Adrenal gland (tissue), 9 donors: ENCODE measurements at regions not wholly inside any gene's neighbourhood (a gene's known extent, or its start where the extent isn't known, plus 50 kb on each side); places are given as distances from the start of the nearest gene placed in this dataset.

ENCODE experiments used
- DNase-seq, 7 donors: peaks; one replicate each; pipeline ENCODE4 v3.0.0-alpha.2; 2019 to 2020
- H3K27ac ChIP-seq, 5 donors: fragments of 200-600 bp; sonication (generic) in 4 of 5; 1 replicate in 3 of 5; 2 replicates in 2 of 5; pipeline versions ENCODE4 v1.5.1 to v1.8.0; 2016 to 2020; ENCODE audit warnings: mild to moderate bottlenecking in 1 of 5
- H3K27me3 ChIP-seq: fragments of 200-600 bp; 2 replicates; pipeline ENCODE4 v1.8.0; 2021
- H3K36me3 ChIP-seq, 2 donors: fragments of 200-600 bp; replicated peaks in 1 of 2; 1 replicate in 1 of 2; 2 replicates in 1 of 2; pipeline versions ENCODE4 v1.5.1 to v1.8.0; 2018 to 2022
- H3K4me1 ChIP-seq, 2 donors: fragments of 200-600 bp; replicated peaks in 1 of 2; 1 replicate in 1 of 2; 2 replicates in 1 of 2; pipeline versions ENCODE4 v1.5.1 to v1.8.0; 2018 to 2021
- H3K4me3 ChIP-seq, 4 donors: fragments of 200-600 bp; sonication (generic) in 3 of 4; one replicate each; pipeline ENCODE4 v1.5.1; 2016 to 2018
- H3K9me3 ChIP-seq, 3 donors: fragments of 200-600 bp; sonication (generic) in 1 of 3; replicated peaks in 1 of 3; 1 replicate in 2 of 3; 2 replicates in 1 of 3; pipeline versions ENCODE4 v1.5.1 to v1.8.0; 2016 to 2021
- POLR2A ChIP-seq, 2 donors: fragments of 450-650 bp; IDR thresholded peaks; one replicate each; pipeline ENCODE4 v1.6.1; 2017; ENCODE audit warnings: antibody characterized with exemption in 2 of 2, mild to moderate bottlenecking in 2 of 2, moderate library complexity in 1 of 2
- WGBS, 4 donors: extraction: QIAGEN DNeasy Blood & Tissue Kit in 2 of 4; methylation state at CpG; one replicate each; pipeline versions ENCODE4 v1.1.5 to v1.1.7; 2013 to 2017; 5-methylcytosine and 5-hydroxymethylcytosine counted together
- intact Hi-C, 2 donors: fragments of 100-400 bp; cut with DNase I; formaldehyde crosslinking; loops; one replicate each; pipeline versions ENCODE4 v1.14.1 to v1.15.0; 2022 to 2023
- TF ChIP-seq, protein P1 (sequence below), 6 experiments: fragments of 450-650 bp in 4 of 6; fragments of 200-600 bp in 2 of 6; sonication (generic) in 1 of 6; IDR thresholded peaks; 1 replicate in 5 of 6; 2 replicates in 1 of 6; pipeline versions ENCODE4 v1.5.1 to v1.8.0; 2016 to 2021; ENCODE audit warnings: antibody characterized with exemption in 6 of 6, mild to moderate bottlenecking in 2 of 6, moderate library complexity in 1 of 6
- donor health status: healthy with polysubstance abuse.
- donor health status: Bipolar disorder and iron deficiency.
- donor health status: DM: yes; HTN: yes; CAD: no.
- donor health status: DM: no; HTN: no; CAD: no.
- donor health status: DM: no; HTN: no; CAD: no.

DNA sequence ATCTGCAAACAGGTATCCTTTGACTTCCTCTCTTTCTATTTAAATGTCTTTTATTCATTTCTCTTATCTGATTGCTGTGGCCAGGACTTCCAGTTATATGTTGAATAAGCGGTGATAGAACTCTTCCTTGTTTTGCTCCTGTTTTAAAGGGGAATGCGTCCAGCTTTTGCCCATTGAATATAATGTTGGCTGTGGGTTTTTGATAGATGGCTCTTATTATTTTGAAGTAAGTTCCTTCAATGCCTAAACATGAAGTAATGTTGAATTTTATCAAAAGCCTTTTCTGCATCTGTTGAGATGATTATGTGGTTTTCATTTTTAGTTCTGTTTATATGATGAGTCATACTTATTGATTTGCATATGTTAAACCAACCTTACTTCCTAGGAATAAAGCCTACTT lies 300.5 kb upstream of the CTNND2 start:
- WGBS, 4 donors: 62 to 73% (median 69%) methylated on average over 2 of the region's 2 CpGs
- intact Hi-C loops: no loop called here

DNA sequence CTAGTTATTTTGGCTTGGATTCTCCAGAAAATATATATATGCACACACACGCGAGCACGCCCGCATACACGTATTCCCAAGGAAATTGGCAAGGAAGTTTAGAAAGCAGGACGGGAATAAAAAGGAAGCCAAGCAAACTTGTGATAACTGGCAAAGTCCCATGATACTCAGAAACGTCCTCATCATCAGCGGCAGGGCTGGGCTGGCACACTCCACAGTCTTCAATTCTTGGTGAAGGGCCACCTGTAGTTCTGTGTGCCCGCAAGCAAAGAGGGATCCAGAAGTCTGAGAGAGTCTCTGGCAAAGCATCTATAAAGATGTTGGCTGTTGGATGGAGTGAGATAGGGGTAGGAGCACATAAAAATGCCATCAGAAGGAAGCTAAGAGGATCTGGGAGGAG lies 289.3 kb upstream of the CTNND2 start:
- TF ChIP-seq, protein P1, sequence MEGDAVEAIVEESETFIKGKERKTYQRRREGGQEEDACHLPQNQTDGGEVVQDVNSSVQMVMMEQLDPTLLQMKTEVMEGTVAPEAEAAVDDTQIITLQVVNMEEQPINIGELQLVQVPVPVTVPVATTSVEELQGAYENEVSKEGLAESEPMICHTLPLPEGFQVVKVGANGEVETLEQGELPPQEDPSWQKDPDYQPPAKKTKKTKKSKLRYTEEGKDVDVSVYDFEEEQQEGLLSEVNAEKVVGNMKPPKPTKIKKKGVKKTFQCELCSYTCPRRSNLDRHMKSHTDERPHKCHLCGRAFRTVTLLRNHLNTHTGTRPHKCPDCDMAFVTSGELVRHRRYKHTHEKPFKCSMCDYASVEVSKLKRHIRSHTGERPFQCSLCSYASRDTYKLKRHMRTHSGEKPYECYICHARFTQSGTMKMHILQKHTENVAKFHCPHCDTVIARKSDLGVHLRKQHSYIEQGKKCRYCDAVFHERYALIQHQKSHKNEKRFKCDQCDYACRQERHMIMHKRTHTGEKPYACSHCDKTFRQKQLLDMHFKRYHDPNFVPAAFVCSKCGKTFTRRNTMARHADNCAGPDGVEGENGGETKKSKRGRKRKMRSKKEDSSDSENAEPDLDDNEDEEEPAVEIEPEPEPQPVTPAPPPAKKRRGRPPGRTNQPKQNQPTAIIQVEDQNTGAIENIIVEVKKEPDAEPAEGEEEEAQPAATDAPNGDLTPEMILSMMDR (IDR thresholded peaks at IDR 0.05): no peak
- no peak for TF ChIP-seq POLR2A (IDR thresholded peaks at IDR 0.05)
- Histone ChIP-seq H3K27ac (no peak overlapping the region), H3K36me3 (no peaks in the 10 kb centered on the region), H3K9me3 (no peaks in the 10 kb centered on the region), H3K27me3 (no peaks in the 10 kb centered on the region), H3K4me3 (no peak overlapping the region), H3K4me1 (no peaks in the 10 kb centered on the region)
- no peak for DNase-seq
- WGBS, 4 donors: 82 to 89% (median 87%) methylated on average over 9 of the region's 9 CpGs
- intact Hi-C loops: no loop called here

More for the DNA sequence above, 300.5 kb upstream of the CTNND2 start:
- Histone ChIP-seq H3K9me3 (no peaks in the 10 kb centered on the region), H3K27ac (no peak overlapping the region), H3K27me3 (no peaks in the 10 kb centered on the region), H3K36me3 (no peaks in the 10 kb centered on the region), H3K4me3 (no peak overlapping the region), H3K4me1 (no peaks in the 10 kb centered on the region)
- no peak for DNase-seq
- no peak for TF ChIP-seq POLR2A (IDR thresholded peaks at IDR 0.05)
- TF ChIP-seq, protein P1 (IDR thresholded peaks at IDR 0.05): no peak

DNA sequence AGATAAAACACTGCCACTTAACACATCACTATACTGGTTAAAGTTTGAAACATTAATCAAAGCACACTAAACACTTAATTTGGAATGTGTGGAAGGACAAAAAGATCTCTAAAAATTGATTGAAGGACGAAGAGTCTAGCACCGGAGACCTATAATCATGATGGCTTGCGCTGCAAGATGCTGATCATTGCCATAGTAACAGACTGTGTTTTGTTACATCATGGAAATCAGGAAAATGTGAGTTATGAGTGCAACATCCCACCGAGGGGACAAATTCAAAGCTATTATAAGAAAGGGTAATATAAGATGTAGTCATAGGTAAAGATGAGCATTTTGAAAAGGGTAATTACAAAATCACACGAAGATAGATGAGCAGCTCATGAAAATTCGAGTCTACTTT lies 278.8 kb upstream of the CTNND2 start:
- Histone ChIP-seq H3K4me3 (no peak overlapping the region), H3K27me3 (no peaks in the 10 kb centered on the region), H3K4me1 (no peaks in the 10 kb centered on the region), H3K9me3 (no peaks in the 10 kb centered on the region), H3K27ac (no peak overlapping the region), H3K36me3 (no peaks in the 10 kb centered on the region)
- intact Hi-C loops: no loop called here
- WGBS, 4 donors: 63 to 68% (median 65%) methylated on average over 6 of the region's 6 CpGs
- DNase-seq: no peak
- no peak for TF ChIP-seq POLR2A (IDR thresholded peaks at IDR 0.05)
- TF ChIP-seq, protein P1 (IDR thresholded peaks at IDR 0.05): no peak

DNA sequence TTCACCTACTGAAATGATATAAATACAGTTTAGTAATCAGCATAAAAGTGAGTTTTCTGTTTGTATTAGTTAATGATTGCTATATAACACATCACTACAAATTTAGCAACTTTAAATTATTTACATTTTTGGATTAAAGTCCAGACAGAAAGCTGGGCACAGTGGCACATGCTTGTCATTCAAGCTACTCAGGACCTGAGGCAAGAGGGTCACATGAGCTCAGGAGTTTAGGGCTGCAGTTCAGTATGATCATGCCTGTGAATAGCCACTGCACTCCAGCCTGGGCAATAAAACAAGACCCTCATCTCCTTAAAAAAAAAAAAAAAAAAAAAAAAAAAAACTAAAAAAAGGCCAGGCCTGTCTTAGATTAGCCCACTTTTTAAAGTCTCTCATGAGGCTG lies 273.6 kb upstream of the CTNND2 start:
- no peak overlapping the region for H3K4me3 ChIP-seq
- H3K4me1 ChIP-seq: no peaks in the 10 kb centered on the region
- no peak for TF ChIP-seq POLR2A (IDR thresholded peaks at IDR 0.05)
- TF ChIP-seq, protein P1 (IDR thresholded peaks at IDR 0.05): no peak
- intact Hi-C loops: no loop called here
- H3K27me3 ChIP-seq: no peaks in the 10 kb centered on the region
- H3K36me3 ChIP-seq: no peaks in the 10 kb centered on the region
- no peak overlapping the region for H3K27ac ChIP-seq
- no peaks in the 10 kb centered on the region for H3K9me3 ChIP-seq
- no peak for DNase-seq
